Smooth muscle cell (in vitro differentiated cells): ENCODE measurements at regions not wholly inside any gene's neighbourhood (a gene's known extent, or its start where the extent isn't known, plus 50 kb on each side); places are given as distances from the start of the nearest gene placed in this dataset.
A peak's percentile ranks its signal among the peaks of the same experiment; 100 is the strongest.

Experiments used
- DNase-seq: peaks from one replicate; lab custom pipeline; 2025; ENCODE audit not compliant: unreplicated experiment; lab: John Stamatoyannopoulos, UW
- H2AFZ ChIP-seq: fragments of 200-600 bp; sonication (generic); 2 replicates; pipeline ENCODE4 v1.6.0; 2016; ENCODE audit warnings: antibody characterized with exemption, low read depth, mild to moderate bottlenecking
- H3F3A ChIP-seq: fragments of 200-600 bp; sonication (generic); 2 replicates; pipeline ENCODE4 v1.6.0; 2017; ENCODE audit warnings: antibody characterized with exemption, low read depth
- H3K27ac ChIP-seq: fragments of 200-600 bp; sonication (generic); 2 replicates; pipeline ENCODE4 v1.5.1; 2016; ENCODE audit warnings: low read depth, mild to moderate bottlenecking
- H3K27me3 ChIP-seq: fragments of 200-600 bp; sonication (generic); 2 replicates; pipeline ENCODE4 v1.6.1; 2016; ENCODE audit warnings: low read depth, mild to moderate bottlenecking
- H3K36me3 ChIP-seq: fragments of 200-600 bp; sonication (generic); 2 replicates; pipeline ENCODE4 v1.5.1; 2016; ENCODE audit warnings: low read depth
- H3K4me1 ChIP-seq: fragments of 200-600 bp; sonication (generic); 2 replicates; pipeline ENCODE4 v1.5.1; 2016; ENCODE audit warnings: low read depth
- H3K4me2 ChIP-seq: fragments of 200-600 bp; sonication (generic); 2 replicates; pipeline ENCODE4 v1.6.0; 2016; ENCODE audit warnings: mild to moderate bottlenecking
- H3K4me3 ChIP-seq: fragments of 200-600 bp; sonication (generic); 2 replicates; pipeline ENCODE4 v1.5.1; 2016; ENCODE audit warnings: mild to moderate bottlenecking
- H3K79me2 ChIP-seq: fragments of 200-600 bp; sonication (generic); 2 replicates; pipeline ENCODE4 v1.6.0; 2016; ENCODE audit warnings: low read depth, mild to moderate bottlenecking
- H3K9ac ChIP-seq: fragments of 200-600 bp; sonication (generic); 2 replicates; pipeline ENCODE4 v1.6.0; 2016; ENCODE audit warnings: low read depth
- H3K9me3 ChIP-seq: fragments of 200-600 bp; sonication (generic); replicated peaks from 2 replicates; pipeline ENCODE4 v1.5.1; 2016; ENCODE audit warnings: low read depth
- H4K20me1 ChIP-seq: fragments of 200-600 bp; sonication (generic); 2 replicates; pipeline ENCODE4 v1.6.0; 2016; ENCODE audit warnings: low read depth
- WGBS: methylation state at CpG from one replicate; pipeline ENCODE4 v1.1.7; 2016; ENCODE audit warnings: low lambda C conversion rate; 5-methylcytosine and 5-hydroxymethylcytosine counted together
- TF ChIP-seq, protein P1 (sequence below): fragments of 200-600 bp; sonication (generic); IDR thresholded peaks from 2 replicates; pipeline ENCODE4 v1.5.1; 2017; ENCODE audit warnings: borderline replicate concordance, mild to moderate bottlenecking, antibody characterized with exemption; ENCODE audit not compliant: insufficient read depth, poor library complexity, severe bottlenecking

DNA sequence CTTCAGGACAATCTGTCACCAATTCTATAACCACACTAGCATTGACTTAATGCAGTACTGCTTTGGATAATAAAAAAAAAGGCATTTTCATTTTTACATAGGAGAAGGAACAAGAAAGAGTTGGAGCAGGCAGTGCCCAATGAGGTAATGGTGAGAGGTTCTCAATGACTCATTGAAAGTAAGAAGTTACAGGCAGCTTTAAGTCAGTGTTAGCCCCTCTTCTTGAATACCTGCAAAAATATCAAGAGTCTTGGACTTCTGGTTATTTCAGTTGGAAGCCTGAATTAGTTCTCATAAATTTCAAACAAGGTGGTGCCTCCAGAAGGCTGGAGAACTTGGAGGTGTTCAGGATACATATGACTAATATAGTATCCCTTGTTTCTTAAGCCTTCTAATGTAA lies 422.5 kb downstream of the HTR7 start:
- no peak overlapping the region for H3K27ac ChIP-seq
- no peaks in the 10 kb centered on the region for H3K4me1 ChIP-seq
- no peak overlapping the region for H3K4me3 ChIP-seq
- no peaks in the 10 kb centered on the region for H3K9me3 ChIP-seq
- H3K9ac ChIP-seq, result no peak overlapping the region
- H3F3A ChIP-seq, result no peaks in the 10 kb centered on the region
- H3K27me3 ChIP-seq, result no peaks in the 10 kb centered on the region
- H3K36me3 ChIP-seq, result no peaks in the 10 kb centered on the region
- no peaks in the 10 kb centered on the region for H4K20me1 ChIP-seq
- DNase-seq, result no peak
- no peak overlapping the region for H3K4me2 ChIP-seq
- TF ChIP-seq, protein P1, sequence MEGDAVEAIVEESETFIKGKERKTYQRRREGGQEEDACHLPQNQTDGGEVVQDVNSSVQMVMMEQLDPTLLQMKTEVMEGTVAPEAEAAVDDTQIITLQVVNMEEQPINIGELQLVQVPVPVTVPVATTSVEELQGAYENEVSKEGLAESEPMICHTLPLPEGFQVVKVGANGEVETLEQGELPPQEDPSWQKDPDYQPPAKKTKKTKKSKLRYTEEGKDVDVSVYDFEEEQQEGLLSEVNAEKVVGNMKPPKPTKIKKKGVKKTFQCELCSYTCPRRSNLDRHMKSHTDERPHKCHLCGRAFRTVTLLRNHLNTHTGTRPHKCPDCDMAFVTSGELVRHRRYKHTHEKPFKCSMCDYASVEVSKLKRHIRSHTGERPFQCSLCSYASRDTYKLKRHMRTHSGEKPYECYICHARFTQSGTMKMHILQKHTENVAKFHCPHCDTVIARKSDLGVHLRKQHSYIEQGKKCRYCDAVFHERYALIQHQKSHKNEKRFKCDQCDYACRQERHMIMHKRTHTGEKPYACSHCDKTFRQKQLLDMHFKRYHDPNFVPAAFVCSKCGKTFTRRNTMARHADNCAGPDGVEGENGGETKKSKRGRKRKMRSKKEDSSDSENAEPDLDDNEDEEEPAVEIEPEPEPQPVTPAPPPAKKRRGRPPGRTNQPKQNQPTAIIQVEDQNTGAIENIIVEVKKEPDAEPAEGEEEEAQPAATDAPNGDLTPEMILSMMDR, result no peak
- H3K79me2 ChIP-seq, result no peaks in the 10 kb centered on the region
- H2AFZ ChIP-seq, result no peak overlapping the region

DNA sequence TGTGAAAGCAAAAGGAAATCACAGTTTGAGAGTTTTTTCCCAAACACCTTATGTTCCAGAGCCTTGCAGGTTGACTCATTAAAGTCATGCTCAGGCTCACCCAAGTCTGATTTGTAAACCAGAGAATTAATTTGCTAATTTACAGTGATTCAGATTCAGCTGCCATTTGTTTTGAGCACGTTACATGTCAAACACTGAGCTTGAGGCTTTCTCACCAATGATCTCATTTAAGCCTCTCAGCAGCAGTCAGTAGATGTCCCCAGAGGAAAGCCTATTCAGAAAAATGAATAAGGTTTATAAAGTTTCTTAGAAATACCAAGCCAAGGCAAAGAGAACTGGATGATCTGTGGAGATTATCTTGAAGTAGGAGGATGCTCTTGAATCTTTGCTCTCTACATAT lies 420.4 kb downstream of the HTR7 start:
- 46% methylated on average over 1 of the region's 1 CpG for WGBS
- Histone ChIP-seq H3K36me3 (no peaks in the 10 kb centered on the region), H4K20me1 (no peaks in the 10 kb centered on the region), H3K4me2 (no peak overlapping the region), H3K27me3 (no peaks in the 10 kb centered on the region), H3K79me2 (no peaks in the 10 kb centered on the region), H3K9me3 (peaks cover 9% of the 10 kb centered on the region), H3K27ac (no peak overlapping the region), H3K4me1 (no peaks in the 10 kb centered on the region), H2AFZ (peak overlapping the region; percentile 4), H3K9ac (no peak overlapping the region), H3F3A (no peaks in the 10 kb centered on the region), H3K4me3 (no peak overlapping the region)
- TF ChIP-seq, protein P1, result no peak
- no peak for DNase-seq

DNA sequence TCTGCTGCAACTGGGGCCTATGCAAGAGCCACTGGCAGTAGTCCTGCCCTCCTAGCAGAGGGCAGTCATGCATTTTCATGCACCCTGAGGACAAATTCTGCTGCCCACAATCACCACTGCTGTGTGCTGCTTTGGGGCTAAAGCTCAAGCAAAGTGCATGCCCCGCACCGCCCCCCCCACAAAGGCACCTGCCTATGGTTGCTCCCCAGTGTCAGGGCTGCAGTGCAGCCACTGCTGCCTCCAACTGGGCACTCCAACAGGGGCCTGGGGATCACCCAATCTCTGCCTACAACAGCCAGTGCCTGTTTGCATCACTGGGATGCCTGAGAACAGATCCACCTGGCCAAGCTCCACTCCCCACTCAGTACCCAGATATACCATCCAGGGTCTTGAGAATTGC lies 417.0 kb downstream of the HTR7 start:
- H3K4me2 ChIP-seq, result no peak overlapping the region
- H3K4me1 ChIP-seq, result no peaks in the 10 kb centered on the region
- H4K20me1 ChIP-seq, result no peaks in the 10 kb centered on the region
- WGBS, result 100% methylated on average over 2 of the region's 2 CpGs
- H3K4me3 ChIP-seq, result no peak overlapping the region
- DNase-seq, result no peak
- H3K27ac ChIP-seq, result no peak overlapping the region
- TF ChIP-seq, protein P1, result no peak
- H3K36me3 ChIP-seq, result no peaks in the 10 kb centered on the region
- H3K79me2 ChIP-seq, result no peaks in the 10 kb centered on the region
- no peaks in the 10 kb centered on the region for H3K27me3 ChIP-seq
- no peaks in the 10 kb centered on the region for H3F3A ChIP-seq
- H2AFZ ChIP-seq, result no peak overlapping the region
- no peak overlapping the region for H3K9ac ChIP-seq
- peaks cover 9% of the 10 kb centered on the region for H3K9me3 ChIP-seq

GRCh38 chr10:90443342-90443741 lies 414.5 kb downstream of the HTR7 start:
- TF ChIP-seq, protein P1, result no peak
- no peaks in the 10 kb centered on the region for H4K20me1 ChIP-seq
- no peaks in the 10 kb centered on the region for H3K27me3 ChIP-seq
- no peaks in the 10 kb centered on the region for H3K79me2 ChIP-seq
- peaks cover 9% of the 10 kb centered on the region for H3K9me3 ChIP-seq
- no peaks in the 10 kb centered on the region for H3K36me3 ChIP-seq
- no peak overlapping the region for H3K4me3 ChIP-seq
- no peak overlapping the region for H3K27ac ChIP-seq
- no peak overlapping the region for H3K4me2 ChIP-seq
- DNase-seq, result no peak
- 92% methylated on average over 3 of the region's 3 CpGs for WGBS
- no peaks in the 10 kb centered on the region for H3K4me1 ChIP-seq
- H3K9ac ChIP-seq, result no peak overlapping the region
- no peaks in the 10 kb centered on the region for H3F3A ChIP-seq
- no peak overlapping the region for H2AFZ ChIP-seq
